HG02610 (cell line): ENCODE measurements at regions not wholly inside any gene's neighbourhood (a gene's known extent, or its start where the extent isn't known, plus 50 kb on each side); places are given as distances from the start of the nearest gene placed in this dataset.

Source experiments
- ATAC-seq: cut with Tn5 transposase; IDR thresholded peaks from one replicate; pipeline ENCODE4 v1.9.1; 2021; ENCODE audit warnings: mild to moderate bottlenecking, moderate library complexity; ENCODE audit not compliant: unreplicated experiment

- ATAC-seq = no peak
Measured at GRCh38 chr2:150168595-150169236, 318.8 kb downstream of the RND3 start.

GRCh38 chr2:150167711-150168110, 319.8 kb downstream of the RND3 start:
- peak; percentile 98 for ATAC-seq

GRCh38 chr2:150166313-150167051, 321.0 kb downstream of the RND3 start:
- no peak for ATAC-seq

- ATAC-seq = no peak
Measured at GRCh38 chr2:150165988-150166312, 321.5 kb downstream of the RND3 start.

- no peak for ATAC-seq
Measured at GRCh38 chr2:150165442-150165841, 322.0 kb downstream of the RND3 start.

GRCh38 chr2:150162241-150162942, 325.1 kb downstream of the RND3 start:
- ATAC-seq = no peak

- ATAC-seq = no peak
Measured at GRCh38 chr2:150160058-150160457, 327.4 kb downstream of the RND3 start.

- ATAC-seq = no peak
Measured at GRCh38 chr2:150159300-150159699, 328.2 kb downstream of the RND3 start.

GRCh38 chr2:150156876-150157275, 330.6 kb downstream of the RND3 start:
- ATAC-seq = no peak

- ATAC-seq = no peak
Measured at GRCh38 chr2:150156415-150156814, 331.1 kb downstream of the RND3 start.

GRCh38 chr2:150154308-150154797, 333.1 kb downstream of the RND3 start:
- no peak for ATAC-seq

- ATAC-seq = no peak
Measured at GRCh38 chr2:150153646-150154307, 333.7 kb downstream of the RND3 start.

GRCh38 chr2:150152230-150152629, 335.2 kb downstream of the RND3 start:
- ATAC-seq = no peak

GRCh38 chr2:150150144-150150543, 337.3 kb downstream of the RND3 start:
- ATAC-seq = no peak

- no peak for ATAC-seq
Measured at GRCh38 chr2:150147889-150148683, 339.4 kb downstream of the RND3 start.

- no peak for ATAC-seq
Measured at GRCh38 chr2:150146879-150147278, 340.6 kb downstream of the RND3 start.

GRCh38 chr2:150145299-150145692, 342.2 kb downstream of the RND3 start:
- ATAC-seq = no peak

GRCh38 chr2:150144546-150145298, 342.7 kb downstream of the RND3 start:
- no peak for ATAC-seq

GRCh38 chr2:150143087-150143536, 344.4 kb downstream of the RND3 start:
- ATAC-seq = no peak

GRCh38 chr2:150142561-150142960, 344.9 kb downstream of the RND3 start:
- no peak for ATAC-seq
